Osteoblast (primary cell): ENCODE measurements at regions not wholly inside any gene's neighbourhood (a gene's known extent, or its start where the extent isn't known, plus 50 kb on each side); places are given as distances from the start of the nearest gene placed in this dataset.

Experiments
- DNase-seq: peaks from one replicate; pipeline ENCODE4 v3.0.0; 2011; ENCODE audit warnings: low spot score, mixed read lengths; ENCODE audit not compliant: insufficient read length; ENCODE audit errors: missing footprints
- H2AFZ ChIP-seq: 2 replicates; pipeline ENCODE4 v1.6.0; 2011; ENCODE audit warnings: mild to moderate bottlenecking, low read length
- H3K27ac ChIP-seq: 2 replicates; pipeline ENCODE4 v1.5.1; 2011; ENCODE audit warnings: mild to moderate bottlenecking, low read depth, low read length, moderate library complexity
- H3K27me3 ChIP-seq: 2 replicates; pipeline ENCODE4 v1.6.0; 2012; ENCODE audit warnings: mild to moderate bottlenecking, control low read depth, inconsistent platforms, low read length, moderate library complexity; ENCODE audit not compliant: insufficient read depth
- H3K36me3 ChIP-seq: 2 replicates; pipeline ENCODE4 v1.5.1; 2011; ENCODE audit warnings: mild to moderate bottlenecking, low read length, control low read depth, moderate library complexity; ENCODE audit not compliant: insufficient read depth
- H3K4me1 ChIP-seq: 2 replicates; pipeline ENCODE4 v1.5.1; 2011; ENCODE audit warnings: mild to moderate bottlenecking, low read length, control low read depth, moderate library complexity; ENCODE audit not compliant: insufficient read depth
- H3K4me2 ChIP-seq: 2 replicates; pipeline ENCODE4 v1.6.0; 2011; ENCODE audit warnings: mild to moderate bottlenecking, low read length; ENCODE audit not compliant: insufficient read depth
- H3K4me3 ChIP-seq: fragments of 200-600 bp; sonication (generic); 3 replicates; pipeline ENCODE4 v1.5.1; 2012; ENCODE audit warnings: mild to moderate bottlenecking, low read length, inconsistent platforms; ENCODE audit not compliant: insufficient read depth
- H3K79me2 ChIP-seq: 2 replicates; pipeline ENCODE4 v1.6.0; 2012; ENCODE audit warnings: mild to moderate bottlenecking, low read length, control low read depth, inconsistent platforms; ENCODE audit not compliant: insufficient read depth
- H3K9me3 ChIP-seq: 2 replicates; pipeline ENCODE4 v1.5.1; 2011; ENCODE audit warnings: low read depth, low read length, control low read depth
- H4K20me1 ChIP-seq: 2 replicates; pipeline ENCODE4 v1.6.0; 2012; ENCODE audit warnings: mild to moderate bottlenecking, low read length, control low read depth; ENCODE audit not compliant: insufficient read depth
- CTCF ChIP-seq: IDR thresholded peaks from 2 replicates; pipeline ENCODE4 v1.5.1; 2011; ENCODE audit warnings: mild to moderate bottlenecking, low read depth, low read length, moderate library complexity; ENCODE audit errors: extremely low read depth

- H3K36me3 ChIP-seq = no peaks in the 10 kb centered on the region
- peaks cover 9% of the 10 kb centered on the region for H3K4me1 ChIP-seq
- no peak for DNase-seq
- H3K4me2 ChIP-seq = no peak overlapping the region
- no peak for TF ChIP-seq CTCF
- no peaks in the 10 kb centered on the region for H3K79me2 ChIP-seq
- H3K4me3 ChIP-seq = no peak overlapping the region
- H3K27me3 ChIP-seq = peaks cover 3% of the 10 kb centered on the region
- H4K20me1 ChIP-seq = no peaks in the 10 kb centered on the region
- H3K9me3 ChIP-seq = no peaks in the 10 kb centered on the region
- H2AFZ ChIP-seq = no peak overlapping the region
- H3K27ac ChIP-seq = no peak overlapping the region
Observed at GRCh38 chr12:42977451-42978230, 388.1 kb upstream of the PRICKLE1 start.

- no peak for TF ChIP-seq CTCF
- Histone ChIP-seq H3K27me3 (peaks cover 3% of the 10 kb centered on the region), H3K27ac (no peak overlapping the region), H2AFZ (no peak overlapping the region), H3K4me2 (no peak overlapping the region), H3K4me1 (peaks cover 6% of the 10 kb centered on the region), H3K79me2 (no peaks in the 10 kb centered on the region), H3K36me3 (no peaks in the 10 kb centered on the region), H4K20me1 (no peaks in the 10 kb centered on the region), H3K9me3 (no peaks in the 10 kb centered on the region), H3K4me3 (no peak overlapping the region)
- no peak for DNase-seq
Observed at GRCh38 chr12:42976620-42977019, 387.1 kb upstream of the PRICKLE1 start.

- Histone ChIP-seq H3K4me2 (no peak overlapping the region), H4K20me1 (no peaks in the 10 kb centered on the region), H3K4me1 (peaks cover 1% of the 10 kb centered on the region), H2AFZ (no peak overlapping the region), H3K27ac (no peak overlapping the region), H3K27me3 (peaks cover 3% of the 10 kb centered on the region), H3K4me3 (no peak overlapping the region), H3K36me3 (no peaks in the 10 kb centered on the region), H3K79me2 (no peaks in the 10 kb centered on the region), H3K9me3 (no peaks in the 10 kb centered on the region)
- TF ChIP-seq CTCF = no peak
- DNase-seq = no peak
Observed at GRCh38 chr12:42976122-42976521, 386.6 kb upstream of the PRICKLE1 start.

GRCh38 chr12:42969355-42969754, 379.8 kb upstream of the PRICKLE1 start:
- Histone ChIP-seq H3K27me3 (no peaks in the 10 kb centered on the region), H3K9me3 (no peaks in the 10 kb centered on the region), H3K4me1 (no peaks in the 10 kb centered on the region), H3K27ac (no peak overlapping the region), H4K20me1 (no peaks in the 10 kb centered on the region), H3K79me2 (no peaks in the 10 kb centered on the region), H3K4me3 (no peak overlapping the region), H3K36me3 (no peaks in the 10 kb centered on the region), H3K4me2 (no peak overlapping the region), H2AFZ (no peak overlapping the region)
- no peak for DNase-seq
- no peak for TF ChIP-seq CTCF
